Fibroblast of lung (primary cell): ENCODE measurements at regions not wholly inside any gene's neighbourhood (a gene's known extent, or its start where the extent isn't known, plus 50 kb on each side); places are given as distances from the start of the nearest gene placed in this dataset.

Source experiments
- DNase-seq, 2 donors: peaks; one replicate each; pipeline versions ENCODE4 v3.0.0 to v3.0.0-alpha.2; 2010; ENCODE audit warnings: low read depth in 2 of 2
- H2AFZ ChIP-seq: 2 replicates; pipeline ENCODE4 v1.5.1; 2012; ENCODE audit warnings: low read length, control low read depth, inconsistent platforms
- H3K27ac ChIP-seq: 2 replicates; pipeline ENCODE4 v1.5.1; 2011; ENCODE audit warnings: low read length, control low read depth; ENCODE audit not compliant: insufficient read depth
- H3K27me3 ChIP-seq: 2 replicates; pipeline ENCODE4 v1.5.1; 2011; ENCODE audit warnings: mild to moderate bottlenecking, low read length; ENCODE audit not compliant: control insufficient read depth, insufficient read depth
- H3K36me3 ChIP-seq: 2 replicates; pipeline ENCODE4 v1.5.1; 2011; ENCODE audit warnings: low read length; ENCODE audit not compliant: control insufficient read depth, insufficient read depth
- H3K4me1 ChIP-seq: 2 replicates; pipeline ENCODE4 v1.5.1; 2011; ENCODE audit warnings: low read length; ENCODE audit not compliant: control insufficient read depth, insufficient read depth; ENCODE audit errors: extremely low read depth
- H3K4me2 ChIP-seq: 2 replicates; pipeline ENCODE4 v1.5.1; 2011; ENCODE audit warnings: low read length, control low read depth; ENCODE audit not compliant: insufficient read depth; ENCODE audit errors: extremely low read depth
- H3K4me3 ChIP-seq, 4 experiments: fragments of 200-600 bp in 1 of 4; sonication (generic) in 1 of 4; replicated peaks in 1 of 4; 2 replicates each; pipeline ENCODE4 v1.5.1; 2011 to 2016; ENCODE audit warnings: low read length in 4 of 4, low read depth in 3 of 4, mild to moderate bottlenecking in 3 of 4, control low read depth in 2 of 4, inconsistent platforms in 1 of 4, mixed read lengths in 1 of 4; ENCODE audit not compliant: insufficient read depth in 1 of 4; ENCODE audit errors: control extremely low read depth in 1 of 4
- H3K79me2 ChIP-seq: 2 replicates; pipeline ENCODE4 v1.5.1; 2012; ENCODE audit warnings: mild to moderate bottlenecking, low read length, inconsistent platforms; ENCODE audit not compliant: control insufficient read depth, insufficient read depth
- H3K9ac ChIP-seq: 2 replicates; pipeline ENCODE4 v1.5.1; 2011; ENCODE audit warnings: mild to moderate bottlenecking, low read length, control low read depth; ENCODE audit not compliant: insufficient read depth
- H3K9me3 ChIP-seq: 2 replicates; pipeline ENCODE4 v1.5.1; 2012; ENCODE audit warnings: low read depth, low read length; ENCODE audit not compliant: control insufficient read depth, insufficient read depth
- H4K20me1 ChIP-seq: 2 replicates; pipeline ENCODE4 v1.5.1; 2011; ENCODE audit warnings: low read length; ENCODE audit not compliant: control insufficient read depth, insufficient read depth; ENCODE audit errors: extremely low read depth
- CTCF ChIP-seq, 2 donors: IDR thresholded peaks in 1 of 2; conservative IDR thresholded peaks in 1 of 2; 1 replicate in 1 of 2; 2 replicates in 1 of 2; pipeline ENCODE4 v1.5.1; 2011 to 2012; ENCODE audit warnings: low read length in 2 of 2, control low read depth in 1 of 2, inconsistent platforms in 1 of 2, low read depth in 1 of 2, mild to moderate bottlenecking in 1 of 2
- EZH2 ChIP-seq: IDR thresholded peaks from 2 replicates; pipeline ENCODE4 v1.5.1; 2012; ENCODE audit warnings: low read length, control low read depth, mild to moderate bottlenecking; ENCODE audit errors: missing control alignments

GRCh38 chr2:18656048-18656447 is 66.7 kb upstream of the NT5C1B start:
- no peak for DNase-seq
- H2AFZ ChIP-seq: no peak overlapping the region
- no peak overlapping the region for H3K9ac ChIP-seq
- TF ChIP-seq EZH2 (no peak), CTCF (conservative IDR thresholded peaks at IDR 0.05 in 1 of 2, IDR thresholded peaks at IDR 0.05 in 1 of 2; ENCODE audit: low read depth in 1 of 2, low read length in 2 of 2) (no peak)
- H3K9me3 ChIP-seq: no peaks in the 10 kb centered on the region
- no peak overlapping the region for H3K4me2 ChIP-seq
- H3K27me3 ChIP-seq: no peaks in the 10 kb centered on the region
- H3K27ac ChIP-seq: no peak overlapping the region
- no peaks in the 10 kb centered on the region for H3K36me3 ChIP-seq
- H4K20me1 ChIP-seq: no peaks in the 10 kb centered on the region
- H3K79me2 ChIP-seq: no peaks in the 10 kb centered on the region
- no peaks in the 10 kb centered on the region for H3K4me1 ChIP-seq
- no peak overlapping the region for H3K4me3 ChIP-seq

GRCh38 chr2:18651842-18652774 is 62.7 kb upstream of the NT5C1B start:
- no peak overlapping the region for H3K9ac ChIP-seq
- no peaks in the 10 kb centered on the region for H3K27me3 ChIP-seq
- no peak overlapping the region for H3K4me2 ChIP-seq
- no peak overlapping the region for H3K4me3 ChIP-seq
- no peaks in the 10 kb centered on the region for H4K20me1 ChIP-seq
- H3K36me3 ChIP-seq: no peaks in the 10 kb centered on the region
- no peak overlapping the region for H3K27ac ChIP-seq
- H3K9me3 ChIP-seq: no peaks in the 10 kb centered on the region
- DNase-seq: peak; percentile 21 to 70
- no peak for TF ChIP-seq CTCF (conservative IDR thresholded peaks at IDR 0.05 in 1 of 2, IDR thresholded peaks at IDR 0.05 in 1 of 2; ENCODE audit: low read depth in 1 of 2, low read length in 2 of 2)
- no peaks in the 10 kb centered on the region for H3K4me1 ChIP-seq
- H2AFZ ChIP-seq: no peak overlapping the region
- no peaks in the 10 kb centered on the region for H3K79me2 ChIP-seq

- Histone ChIP-seq H2AFZ (no peak overlapping the region), H4K20me1 (no peaks in the 10 kb centered on the region), H3K9ac (no peak overlapping the region), H3K27ac (no peak overlapping the region), H3K4me3 (no peak overlapping the region), H3K27me3 (no peaks in the 10 kb centered on the region), H3K9me3 (no peaks in the 10 kb centered on the region), H3K36me3 (no peaks in the 10 kb centered on the region), H3K79me2 (no peaks in the 10 kb centered on the region), H3K4me1 (no peaks in the 10 kb centered on the region), H3K4me2 (no peak overlapping the region)
- no peak for DNase-seq
- TF ChIP-seq EZH2: no peak
- no peak for TF ChIP-seq CTCF (conservative IDR thresholded peaks at IDR 0.05 in 1 of 2, IDR thresholded peaks at IDR 0.05 in 1 of 2; ENCODE audit: low read depth in 1 of 2, low read length in 2 of 2)
These were observed 60.9 kb upstream of the NT5C1B start for GRCh38 chr2:18650221-18650620.
